Upper lobe of left lung (tissue), 6 donors: ENCODE measurements at regions not wholly inside any gene's neighbourhood (a gene's known extent, or its start where the extent isn't known, plus 50 kb on each side); places are given as distances from the start of the nearest gene placed in this dataset.

Experiments
- ATAC-seq, 2 donors: fragments of 200-7000 bp; cut with Tn5 transposase; one replicate each; pipeline ENCODE4 v1.9.1; 2022; ENCODE audit warnings: mild to moderate bottlenecking in 2 of 2, moderate library complexity in 2 of 2; ENCODE audit not compliant: low FRiP score in 2 of 2
- DNase-seq, 2 donors: peaks; one replicate each; pipeline ENCODE4 v3.0.0-alpha.2; 2019 to 2020
- H3K27ac ChIP-seq, 4 donors: fragments of 200-600 bp; sonication (generic); one replicate each; pipeline ENCODE4 v1.5.1; 2016 to 2019
- H3K27me3 ChIP-seq, 4 donors: fragments of 200-600 bp; sonication (generic); one replicate each; pipeline ENCODE4 v1.5.1; 2017 to 2019
- H3K36me3 ChIP-seq, 4 donors: fragments of 200-600 bp; sonication (generic); one replicate each; pipeline ENCODE4 v1.5.1; 2016 to 2019
- H3K4me1 ChIP-seq, 4 donors: fragments of 200-600 bp; sonication (generic); one replicate each; pipeline ENCODE4 v1.5.1; 2018 to 2019
- H3K4me3 ChIP-seq, 4 donors: fragments of 200-600 bp; sonication (generic); one replicate each; pipeline ENCODE4 v1.5.1; 2017 to 2019; ENCODE audit warnings: mild to moderate bottlenecking in 2 of 4, moderate library complexity in 1 of 4
- H3K9me3 ChIP-seq, 4 donors: fragments of 200-600 bp; sonication (generic); one replicate each; pipeline ENCODE4 v1.5.1; 2018 to 2019
- CTCF ChIP-seq, 6 experiments: fragments of 450-650 bp in 4 of 6; fragments of 200-600 bp in 2 of 6; sonication (generic) in 2 of 6; IDR thresholded peaks; one replicate each; pipeline ENCODE4 v1.5.1; 2016 to 2019; ENCODE audit warnings: antibody characterized with exemption in 6 of 6
- EP300 ChIP-seq, 4 donors: sonication (generic); formaldehyde crosslinking; IDR thresholded peaks; one replicate each; pipeline ENCODE4 v1.5.1; 2017; ENCODE audit warnings: antibody characterized with exemption in 4 of 4, control low read depth in 2 of 4
- POLR2A ChIP-seq, 4 donors: fragments of 450-650 bp; IDR thresholded peaks; one replicate each; pipeline ENCODE4 v1.5.1; 2016 to 2017; ENCODE audit warnings: antibody characterized with exemption in 4 of 4, mild to moderate bottlenecking in 2 of 4
- POLR2AphosphoS5 ChIP-seq, 2 donors: sonication (generic); formaldehyde crosslinking; IDR thresholded peaks; one replicate each; pipeline ENCODE4 v1.5.1; 2017; ENCODE audit warnings: antibody characterized with exemption in 2 of 2
- WGBS, 2 donors: methylation state at CpG; one replicate each; pipeline ENCODE4 v1.1.5; 2017 to 2018; 5-methylcytosine and 5-hydroxymethylcytosine counted together
- donor health status: DM: no; HTN: no; CAD: no; lungs with moderate emphysema.
- donor health status: DM: no; HTN: yes; CAD: no; lungs with severe emphysema.

GRCh38 chr9:27925815-27926214, 352.5 kb upstream of the C9orf72 start:
- H3K36me3 ChIP-seq: no peaks in the 10 kb centered on the region
- 53 to 55% methylated on average over 4 of the region's 4 CpGs for WGBS, 2 donors
- no peaks in the 10 kb centered on the region for H3K9me3 ChIP-seq
- DNase-seq: no peak
- TF ChIP-seq CTCF (IDR thresholded peaks at IDR 0.05): no peak
- ATAC-seq: no peak
- H3K4me1 ChIP-seq: no peaks in the 10 kb centered on the region
- H3K4me3 ChIP-seq: no peak overlapping the region
- H3K27ac ChIP-seq: no peak overlapping the region
- H3K27me3 ChIP-seq: no peaks in the 10 kb centered on the region

DNA sequence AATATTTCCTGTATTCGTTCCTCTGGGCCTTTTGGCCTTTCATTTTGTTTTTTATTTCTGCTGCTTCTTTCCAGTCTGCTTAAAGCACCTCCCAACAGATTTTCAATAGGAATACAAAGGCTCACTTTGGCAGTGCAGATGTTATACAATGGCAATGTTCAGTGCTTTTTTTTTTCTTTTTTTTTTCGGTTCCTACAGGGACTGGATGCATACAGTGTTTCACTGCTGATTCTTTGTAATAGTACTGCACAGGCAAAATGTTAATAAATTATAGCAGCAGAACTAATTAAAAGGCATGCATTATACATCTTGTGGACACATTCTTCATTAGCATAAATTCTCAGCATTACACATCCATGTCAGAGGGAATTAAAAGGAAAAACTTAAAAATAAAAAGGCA, 356.6 kb upstream of the C9orf72 start:
- no peaks in the 10 kb centered on the region for H3K27me3 ChIP-seq
- no peak for DNase-seq
- no peak overlapping the region for H3K4me3 ChIP-seq
- H3K9me3 ChIP-seq: no peaks in the 10 kb centered on the region
- H3K4me1 ChIP-seq: no peaks in the 10 kb centered on the region
- no peak overlapping the region for H3K27ac ChIP-seq
- WGBS, 2 donors: 48% methylated on average over 2 of the region's 2 CpGs
- no peak for ATAC-seq
- no peaks in the 10 kb centered on the region for H3K36me3 ChIP-seq
- TF ChIP-seq POLR2AphosphoS5 (IDR thresholded peaks at IDR 0.05) (no peak), POLR2A (IDR thresholded peaks at IDR 0.05) (no peak), EP300 (IDR thresholded peaks at IDR 0.05) (no peak), CTCF (IDR thresholded peaks at IDR 0.05) (no peak)

DNA sequence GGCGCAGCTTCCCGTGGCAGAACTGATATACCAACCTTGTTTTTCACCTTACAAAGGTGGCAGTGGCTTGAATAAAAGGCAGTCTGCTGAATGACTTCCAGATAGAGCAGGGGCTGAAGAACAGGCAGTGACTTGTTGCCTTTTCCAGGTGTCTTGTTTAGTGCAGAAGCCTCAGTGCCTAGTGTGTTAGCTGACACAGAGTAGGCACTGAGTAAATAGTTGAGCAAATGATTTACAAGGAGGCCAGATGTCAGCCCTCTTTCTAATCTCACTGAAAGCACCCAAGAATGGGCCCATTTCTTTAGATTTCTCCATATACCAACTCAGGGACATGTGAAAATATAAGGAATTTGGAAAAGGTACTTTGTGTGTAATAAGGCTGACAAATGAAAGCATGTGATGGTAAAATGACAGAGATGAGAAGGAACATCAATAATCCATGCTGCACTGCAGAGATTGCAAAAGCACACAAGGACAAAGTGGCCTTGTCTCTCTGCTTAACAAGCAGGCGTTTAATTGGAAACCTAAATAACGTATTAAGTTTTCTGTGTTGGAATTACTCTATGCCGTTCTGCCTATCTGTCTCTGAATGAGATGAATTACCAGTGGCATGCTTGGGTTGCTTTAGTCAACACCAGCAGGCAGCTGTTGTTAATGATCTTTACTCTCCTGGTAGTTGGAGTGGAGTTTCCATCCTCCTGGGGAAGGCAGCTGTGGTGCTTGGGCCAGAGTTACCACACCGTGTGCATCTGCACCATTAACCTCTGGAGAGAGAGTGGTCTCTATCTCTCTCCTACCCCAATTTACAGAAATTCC, 360.1 kb upstream of the C9orf72 start:
- Histone ChIP-seq H3K27me3 (no peaks in the 10 kb centered on the region), H3K36me3 (no peaks in the 10 kb centered on the region), H3K27ac (no peak overlapping the region), H3K4me3 (no peak overlapping the region), H3K4me1 (no peaks in the 10 kb centered on the region), H3K9me3 (no peaks in the 10 kb centered on the region)
- no peak for ATAC-seq
- WGBS, 2 donors: 69 to 77% methylated on average over 6 of the region's 6 CpGs
- no peak for DNase-seq
- TF ChIP-seq POLR2AphosphoS5 (IDR thresholded peaks at IDR 0.05): no peak

DNA sequence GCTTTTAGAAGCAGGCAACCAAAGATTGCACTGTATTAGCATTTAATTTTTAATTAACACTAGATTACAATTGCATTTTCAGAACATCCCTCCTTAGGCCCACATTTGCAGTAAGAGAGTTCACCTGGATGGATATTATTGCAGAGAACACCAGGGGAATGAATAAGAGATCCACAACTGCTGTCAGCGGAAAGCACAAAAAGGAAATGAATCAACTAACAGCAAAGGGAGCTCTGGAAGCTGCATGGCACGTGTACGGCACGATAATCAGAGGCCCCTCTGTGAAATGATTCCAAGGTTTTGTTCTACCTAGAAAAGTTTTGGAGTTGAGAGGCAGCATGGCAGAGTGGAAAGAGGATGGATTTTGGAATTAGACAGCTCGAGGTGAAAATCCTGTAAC, 361.2 kb upstream of the C9orf72 start:
- DNase-seq (no peak), ATAC-seq (no peak)
- Histone ChIP-seq H3K4me3 (no peak overlapping the region), H3K27me3 (no peaks in the 10 kb centered on the region), H3K9me3 (no peaks in the 10 kb centered on the region), H3K36me3 (no peaks in the 10 kb centered on the region), H3K4me1 (no peaks in the 10 kb centered on the region), H3K27ac (no peak overlapping the region)
- TF ChIP-seq CTCF (IDR thresholded peaks at IDR 0.05) (no peak), POLR2AphosphoS5 (IDR thresholded peaks at IDR 0.05) (no peak), POLR2A (IDR thresholded peaks at IDR 0.05) (no peak), EP300 (IDR thresholded peaks at IDR 0.05) (no peak)
- WGBS, 2 donors: 64 to 87% methylated on average over 5 of the region's 5 CpGs

DNA sequence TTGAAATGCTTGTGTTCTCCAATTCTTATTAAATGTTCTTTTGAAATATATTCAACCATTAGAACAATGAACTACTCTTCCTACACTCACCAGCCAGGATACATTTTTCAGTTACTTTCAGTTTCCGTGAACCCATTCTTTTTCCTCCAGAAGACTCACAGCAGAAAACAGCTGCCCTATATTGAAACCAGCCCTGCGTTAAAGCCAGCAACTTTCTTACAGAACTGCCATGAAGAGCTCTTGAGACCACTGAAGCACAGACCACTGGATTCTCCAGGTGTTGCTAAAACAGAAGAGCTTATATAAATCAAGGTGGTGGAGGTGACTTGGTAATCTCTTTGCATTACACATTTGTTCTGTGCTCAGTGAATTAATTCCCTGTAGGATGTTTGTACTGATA, 365.9 kb upstream of the C9orf72 start:
- WGBS, 2 donors: 42 to 45% methylated on average over 2 of the region's 2 CpGs
- Histone ChIP-seq H3K36me3 (no peaks in the 10 kb centered on the region), H3K4me1 (no peaks in the 10 kb centered on the region), H3K27ac (no peak overlapping the region), H3K9me3 (no peaks in the 10 kb centered on the region), H3K4me3 (no peak overlapping the region), H3K27me3 (no peaks in the 10 kb centered on the region)
- no peak for TF ChIP-seq CTCF (IDR thresholded peaks at IDR 0.05)
- no peak for TF ChIP-seq EP300 (IDR thresholded peaks at IDR 0.05)
- TF ChIP-seq POLR2A (IDR thresholded peaks at IDR 0.05): no peak
- TF ChIP-seq POLR2AphosphoS5 (IDR thresholded peaks at IDR 0.05): no peak
- DNase-seq (no peak), ATAC-seq (no peak)
